ENCODE measurements at regions not wholly inside any gene's neighbourhood (a gene's known extent, or its start where the extent isn't known, plus 50 kb on each side); places are given as distances from the start of the nearest gene placed in this dataset.

GRCh38 chr9:74431467-74431866, 65.7 kb upstream of the RORB start:
- TF ChIP-seq, protein P1, sequence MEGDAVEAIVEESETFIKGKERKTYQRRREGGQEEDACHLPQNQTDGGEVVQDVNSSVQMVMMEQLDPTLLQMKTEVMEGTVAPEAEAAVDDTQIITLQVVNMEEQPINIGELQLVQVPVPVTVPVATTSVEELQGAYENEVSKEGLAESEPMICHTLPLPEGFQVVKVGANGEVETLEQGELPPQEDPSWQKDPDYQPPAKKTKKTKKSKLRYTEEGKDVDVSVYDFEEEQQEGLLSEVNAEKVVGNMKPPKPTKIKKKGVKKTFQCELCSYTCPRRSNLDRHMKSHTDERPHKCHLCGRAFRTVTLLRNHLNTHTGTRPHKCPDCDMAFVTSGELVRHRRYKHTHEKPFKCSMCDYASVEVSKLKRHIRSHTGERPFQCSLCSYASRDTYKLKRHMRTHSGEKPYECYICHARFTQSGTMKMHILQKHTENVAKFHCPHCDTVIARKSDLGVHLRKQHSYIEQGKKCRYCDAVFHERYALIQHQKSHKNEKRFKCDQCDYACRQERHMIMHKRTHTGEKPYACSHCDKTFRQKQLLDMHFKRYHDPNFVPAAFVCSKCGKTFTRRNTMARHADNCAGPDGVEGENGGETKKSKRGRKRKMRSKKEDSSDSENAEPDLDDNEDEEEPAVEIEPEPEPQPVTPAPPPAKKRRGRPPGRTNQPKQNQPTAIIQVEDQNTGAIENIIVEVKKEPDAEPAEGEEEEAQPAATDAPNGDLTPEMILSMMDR (conservative IDR thresholded peaks at IDR 0.05), result no peak
- no peak for TF ChIP-seq ZFX (IDR thresholded peaks at IDR 0.05)

All from C4-2B (cell line).